NT2/D1 (cell line): ENCODE measurements at regions not wholly inside any gene's neighbourhood (a gene's known extent, or its start where the extent isn't known, plus 50 kb on each side); places are given as distances from the start of the nearest gene placed in this dataset.

Source experiments
- SUZ12 ChIP-seq: IDR thresholded peaks from 2 replicates; pipeline ENCODE4 v1.6.1; 2011; ENCODE audit not compliant: insufficient read length, insufficient read depth; ENCODE audit errors: extremely low read depth
- YY1 ChIP-seq: IDR thresholded peaks from 2 replicates; pipeline ENCODE4 v1.6.1; 2011; ENCODE audit not compliant: insufficient read length, insufficient read depth
- ZNF274 ChIP-seq: IDR thresholded peaks from 2 replicates; pipeline ENCODE4 v1.6.1; 2011; ENCODE audit warnings: mild to moderate bottlenecking, low read depth, low read length

DNA sequence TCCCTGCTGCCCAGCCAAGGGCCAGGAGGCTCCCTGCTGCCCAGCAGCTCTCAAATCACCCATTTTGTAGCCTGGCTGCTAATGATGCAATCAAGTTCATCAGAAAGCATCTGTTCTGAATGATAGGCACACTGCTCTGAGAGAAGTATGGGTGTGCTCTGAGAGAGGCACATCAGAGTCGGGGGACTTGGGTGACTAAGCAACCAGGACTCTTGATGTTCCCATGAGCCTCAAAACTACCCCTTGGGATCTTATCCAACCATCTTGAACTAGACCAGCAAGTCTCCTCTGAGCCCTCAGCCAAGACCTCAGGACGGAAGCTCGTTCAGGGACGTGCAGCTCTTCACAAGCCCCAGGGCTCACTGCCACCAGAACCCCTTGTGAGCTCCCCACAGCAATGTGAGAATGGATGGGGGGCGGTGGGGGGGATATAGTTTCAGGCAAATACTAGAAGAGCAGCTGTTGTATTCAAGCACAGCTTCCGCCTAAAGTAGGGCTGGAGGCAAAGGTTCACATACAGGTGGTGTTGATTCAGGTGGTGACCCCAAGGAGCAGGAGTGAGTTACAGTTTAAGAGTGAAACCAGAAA, 52.2 kb upstream of the HES1 start:
- TF ChIP-seq ZNF274, result no peak
- TF ChIP-seq YY1, result no peak
- TF ChIP-seq SUZ12, result no peak
